ENCODE measurements at regions not wholly inside any gene's neighbourhood (a gene's known extent, or its start where the extent isn't known, plus 50 kb on each side); places are given as distances from the start of the nearest gene placed in this dataset.
"Not testable (repeated sequence)": the region's sequence is repeated elsewhere in the genome, so short reads cannot be mapped to it uniquely, and the experiment has no call there.

GRCh38 chr9:75548871-75549270 is 341.6 kb upstream of the PCSK5 start:
- DNase-seq = no peak

- no peak for DNase-seq
Observed at GRCh38 chr9:75551861-75552260, 338.6 kb upstream of the PCSK5 start.

- no peak for DNase-seq
Observed at GRCh38 chr9:75552941-75553340, 337.5 kb upstream of the PCSK5 start.

GRCh38 chr9:75566813-75567212 is 323.7 kb upstream of the PCSK5 start:
- DNase-seq = not testable (repeated sequence)

GRCh38 chr9:75570538-75570937 is 319.9 kb upstream of the PCSK5 start:
- DNase-seq = no peak

GRCh38 chr9:75574569-75574968 is 315.9 kb upstream of the PCSK5 start:
- no peak for DNase-seq

- DNase-seq = no peak
Observed at GRCh38 chr9:75582870-75583269, 307.6 kb upstream of the PCSK5 start.

GRCh38 chr9:75588808-75589207 is 301.7 kb upstream of the PCSK5 start:
- DNase-seq = no peak

GRCh38 chr9:75589497-75589896 is 301.0 kb upstream of the PCSK5 start:
- DNase-seq = no peak

GRCh38 chr9:75591972-75592371 is 298.5 kb upstream of the PCSK5 start:
- DNase-seq = no peak

- DNase-seq = no peak
Observed at GRCh38 chr9:75592586-75592985, 297.9 kb upstream of the PCSK5 start.

- no peak for DNase-seq
Observed at GRCh38 chr9:75593920-75594319, 296.6 kb upstream of the PCSK5 start.

- no peak for DNase-seq
Observed at GRCh38 chr9:75599126-75599525, 291.3 kb upstream of the PCSK5 start.

- DNase-seq = no peak
Observed at GRCh38 chr9:75601280-75601679, 289.2 kb upstream of the PCSK5 start.

- no peak for DNase-seq
Observed at GRCh38 chr9:75602060-75602459, 288.4 kb upstream of the PCSK5 start.

GRCh38 chr9:75604661-75605060 is 285.8 kb upstream of the PCSK5 start:
- no peak for DNase-seq

- DNase-seq = no peak
Observed at GRCh38 chr9:75607521-75607920, 283.0 kb upstream of the PCSK5 start.

- no peak for DNase-seq
Observed at GRCh38 chr9:75609401-75609800, 281.1 kb upstream of the PCSK5 start.

GRCh38 chr9:75610246-75610645 is 280.2 kb upstream of the PCSK5 start:
- no peak for DNase-seq

GRCh38 chr9:75612205-75612604 is 278.3 kb upstream of the PCSK5 start:
- DNase-seq = no peak

- no peak for DNase-seq
Observed at GRCh38 chr9:75612754-75613153, 277.7 kb upstream of the PCSK5 start.

GRCh38 chr9:75615284-75615683 is 275.2 kb upstream of the PCSK5 start:
- DNase-seq = peak; percentile 33

- DNase-seq = no peak
Observed at GRCh38 chr9:75616052-75616451, 274.4 kb upstream of the PCSK5 start.

- no peak for DNase-seq
Observed at GRCh38 chr9:75616841-75617566, 273.5 kb upstream of the PCSK5 start.

GRCh38 chr9:75623462-75623861 is 267.0 kb upstream of the PCSK5 start:
- DNase-seq = no peak
